SH-SY5Y (cell line): ENCODE measurements at regions not wholly inside any gene's neighbourhood (a gene's known extent, or its start where the extent isn't known, plus 50 kb on each side); places are given as distances from the start of the nearest gene placed in this dataset.

Source experiments
- GATA2 ChIP-seq: IDR thresholded peaks from 2 replicates; pipeline ENCODE4 v1.6.1; 2011; ENCODE audit warnings: mild to moderate bottlenecking, low read depth, low read length
- GATA3 ChIP-seq: IDR thresholded peaks from 2 replicates; pipeline ENCODE4 v1.6.1; 2011; ENCODE audit warnings: low read depth, mild to moderate bottlenecking, low read length, moderate library complexity

GRCh38 chr21:20023193-20023592 lies 975.0 kb upstream of the NCAM2 start:
- TF ChIP-seq GATA2 (no peak), GATA3 (no peak)
